Ishikawa (cell line): ENCODE measurements at regions not wholly inside any gene's neighbourhood (a gene's known extent, or its start where the extent isn't known, plus 50 kb on each side); places are given as distances from the start of the nearest gene placed in this dataset.

ENCODE experiments used
- CEBPB ChIP-seq: IDR thresholded peaks from 2 replicates; pipeline ENCODE4 v1.6.1; 2012
- CREB1 ChIP-seq: IDR thresholded peaks from 2 replicates; pipeline ENCODE4 v1.6.1; 2012; ENCODE audit warnings: low read depth
- EGR1 ChIP-seq: IDR thresholded peaks from 2 replicates; pipeline ENCODE4 v1.6.1; 2012
- EP300 ChIP-seq: IDR thresholded peaks from 2 replicates; pipeline ENCODE4 v1.6.1; 2012; ENCODE audit warnings: borderline replicate concordance
- FOXM1 ChIP-seq: IDR thresholded peaks from 2 replicates; pipeline ENCODE4 v1.6.1; 2012; ENCODE audit warnings: low read depth, borderline replicate concordance
- NFIC ChIP-seq: IDR thresholded peaks from 2 replicates; pipeline ENCODE4 v1.6.1; 2012
- RAD21 ChIP-seq: IDR thresholded peaks from 2 replicates; pipeline ENCODE4 v1.6.1; 2012; ENCODE audit warnings: low read depth
- TAF1 ChIP-seq: IDR thresholded peaks from 2 replicates; pipeline ENCODE4 v1.6.1; 2012; ENCODE audit warnings: low read depth, mild to moderate bottlenecking
- TCF12 ChIP-seq: IDR thresholded peaks from 2 replicates; pipeline ENCODE4 v1.6.1; 2012; ENCODE audit warnings: low read depth
- TEAD4 ChIP-seq: IDR thresholded peaks from 2 replicates; pipeline ENCODE4 v1.6.1; 2012
- YY1 ChIP-seq: IDR thresholded peaks from 2 replicates; pipeline ENCODE4 v1.6.1; 2012; ENCODE audit warnings: low read depth
- ZBTB7A ChIP-seq: IDR thresholded peaks from 2 replicates; pipeline ENCODE4 v1.6.1; 2012; ENCODE audit warnings: low read depth
- TF ChIP-seq, protein P1 (sequence below): IDR thresholded peaks from 2 replicates; pipeline ENCODE4 v1.6.1; 2012
- TF ChIP-seq, protein P2 (sequence below): IDR thresholded peaks from 2 replicates; pipeline ENCODE4 v1.6.1; 2012
- TF ChIP-seq, protein P3 (sequence below): IDR thresholded peaks from 2 replicates; pipeline ENCODE4 v1.6.1; 2012; ENCODE audit warnings: low read depth, mild to moderate bottlenecking

DNA sequence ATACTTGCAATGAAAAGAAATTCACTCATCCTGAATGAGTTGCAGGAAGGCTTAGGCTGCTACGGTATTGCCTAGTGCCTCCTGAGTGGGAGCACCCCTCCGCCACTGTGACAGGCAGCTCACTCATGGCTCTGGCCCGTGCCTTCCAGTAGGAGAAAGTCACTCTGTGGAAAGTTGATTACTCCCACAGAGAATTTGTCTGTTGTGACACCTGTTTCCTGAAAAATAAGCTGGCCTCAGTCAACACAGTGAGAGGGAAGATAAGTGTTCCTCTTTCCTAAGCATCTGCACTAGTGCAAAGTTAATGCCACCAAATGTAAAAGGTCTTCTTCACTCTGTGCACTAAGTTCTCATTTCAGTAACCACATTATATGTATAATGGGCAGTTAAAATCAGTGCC lies 158.8 kb upstream of the INHBA start:
- TF ChIP-seq RAD21, result no peak
- TF ChIP-seq EGR1, result no peak
- TF ChIP-seq FOXM1, result no peak
- no peak for TF ChIP-seq CREB1
- TF ChIP-seq, protein P1, sequence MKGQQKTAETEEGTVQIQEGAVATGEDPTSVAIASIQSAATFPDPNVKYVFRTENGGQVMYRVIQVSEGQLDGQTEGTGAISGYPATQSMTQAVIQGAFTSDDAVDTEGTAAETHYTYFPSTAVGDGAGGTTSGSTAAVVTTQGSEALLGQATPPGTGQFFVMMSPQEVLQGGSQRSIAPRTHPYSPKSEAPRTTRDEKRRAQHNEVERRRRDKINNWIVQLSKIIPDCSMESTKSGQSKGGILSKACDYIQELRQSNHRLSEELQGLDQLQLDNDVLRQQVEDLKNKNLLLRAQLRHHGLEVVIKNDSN, result no peak
- TF ChIP-seq TEAD4, result no peak
- TF ChIP-seq, protein P2, sequence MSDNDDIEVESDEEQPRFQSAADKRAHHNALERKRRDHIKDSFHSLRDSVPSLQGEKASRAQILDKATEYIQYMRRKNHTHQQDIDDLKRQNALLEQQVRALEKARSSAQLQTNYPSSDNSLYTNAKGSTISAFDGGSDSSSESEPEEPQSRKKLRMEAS, result no peak
- TF ChIP-seq, protein P3, sequence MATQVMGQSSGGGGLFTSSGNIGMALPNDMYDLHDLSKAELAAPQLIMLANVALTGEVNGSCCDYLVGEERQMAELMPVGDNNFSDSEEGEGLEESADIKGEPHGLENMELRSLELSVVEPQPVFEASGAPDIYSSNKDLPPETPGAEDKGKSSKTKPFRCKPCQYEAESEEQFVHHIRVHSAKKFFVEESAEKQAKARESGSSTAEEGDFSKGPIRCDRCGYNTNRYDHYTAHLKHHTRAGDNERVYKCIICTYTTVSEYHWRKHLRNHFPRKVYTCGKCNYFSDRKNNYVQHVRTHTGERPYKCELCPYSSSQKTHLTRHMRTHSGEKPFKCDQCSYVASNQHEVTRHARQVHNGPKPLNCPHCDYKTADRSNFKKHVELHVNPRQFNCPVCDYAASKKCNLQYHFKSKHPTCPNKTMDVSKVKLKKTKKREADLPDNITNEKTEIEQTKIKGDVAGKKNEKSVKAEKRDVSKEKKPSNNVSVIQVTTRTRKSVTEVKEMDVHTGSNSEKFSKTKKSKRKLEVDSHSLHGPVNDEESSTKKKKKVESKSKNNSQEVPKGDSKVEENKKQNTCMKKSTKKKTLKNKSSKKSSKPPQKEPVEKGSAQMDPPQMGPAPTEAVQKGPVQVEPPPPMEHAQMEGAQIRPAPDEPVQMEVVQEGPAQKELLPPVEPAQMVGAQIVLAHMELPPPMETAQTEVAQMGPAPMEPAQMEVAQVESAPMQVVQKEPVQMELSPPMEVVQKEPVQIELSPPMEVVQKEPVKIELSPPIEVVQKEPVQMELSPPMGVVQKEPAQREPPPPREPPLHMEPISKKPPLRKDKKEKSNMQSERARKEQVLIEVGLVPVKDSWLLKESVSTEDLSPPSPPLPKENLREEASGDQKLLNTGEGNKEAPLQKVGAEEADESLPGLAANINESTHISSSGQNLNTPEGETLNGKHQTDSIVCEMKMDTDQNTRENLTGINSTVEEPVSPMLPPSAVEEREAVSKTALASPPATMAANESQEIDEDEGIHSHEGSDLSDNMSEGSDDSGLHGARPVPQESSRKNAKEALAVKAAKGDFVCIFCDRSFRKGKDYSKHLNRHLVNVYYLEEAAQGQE, result no peak
- no peak for TF ChIP-seq ZBTB7A
- TF ChIP-seq EP300, result no peak
- TF ChIP-seq TAF1, result no peak
- TF ChIP-seq NFIC, result no peak
- TF ChIP-seq TCF12, result no peak
- no peak for TF ChIP-seq YY1

DNA sequence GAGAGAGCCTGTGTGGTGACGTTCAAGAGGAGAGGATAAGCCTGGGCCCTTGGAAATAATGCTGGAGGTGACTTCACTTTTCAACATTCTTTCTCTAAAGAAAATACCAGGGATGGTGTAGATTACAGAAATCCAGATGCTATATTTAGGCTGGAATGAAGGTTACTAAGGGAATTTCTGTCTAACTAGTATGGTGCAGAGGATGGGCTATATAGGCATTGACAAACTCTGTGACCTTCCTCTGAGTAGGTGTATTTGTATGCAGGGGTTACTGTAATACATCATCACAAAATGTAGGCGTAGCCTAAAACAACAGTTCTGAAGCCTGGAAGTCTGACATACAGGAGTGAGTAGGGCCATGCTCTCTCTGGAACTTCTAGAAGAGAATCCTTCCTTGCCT lies 155.3 kb upstream of the INHBA start:
- TF ChIP-seq YY1, result no peak
- no peak for TF ChIP-seq NFIC
- no peak for TF ChIP-seq CEBPB
- TF ChIP-seq, protein P1, result no peak
- no peak for TF ChIP-seq TCF12
- no peak for TF ChIP-seq ZBTB7A
- TF ChIP-seq EGR1, result no peak
- TF ChIP-seq, protein P3, result no peak
- TF ChIP-seq, protein P2, result no peak
- TF ChIP-seq RAD21, result no peak
- no peak for TF ChIP-seq FOXM1

DNA sequence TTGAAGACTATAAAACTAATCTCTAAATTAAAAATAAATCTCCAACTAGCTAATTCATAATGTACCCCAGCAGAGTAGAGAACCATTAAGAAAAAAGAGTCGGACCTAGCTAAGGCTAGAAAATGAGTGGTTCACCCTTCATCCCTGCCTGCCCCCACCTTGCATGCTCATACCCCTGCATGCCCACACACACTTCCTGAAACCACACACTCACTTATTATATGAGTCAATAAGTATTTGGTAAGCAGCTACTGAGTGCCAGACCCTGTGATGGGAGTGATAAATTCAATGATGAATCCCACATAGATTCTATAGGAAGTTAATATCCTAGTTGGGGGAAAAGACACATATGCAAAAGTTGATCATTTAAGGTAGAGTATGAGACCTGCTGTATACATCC lies 152.9 kb upstream of the INHBA start:
- TF ChIP-seq CEBPB (no peak), CREB1 (no peak), ZBTB7A (no peak), TEAD4 (no peak), TAF1 (no peak), FOXM1 (no peak), YY1 (no peak), EGR1 (no peak), RAD21 (no peak), EP300 (no peak), TCF12 (no peak), NFIC (no peak)
- TF ChIP-seq, protein P1, result no peak
- TF ChIP-seq, protein P2, result no peak
- TF ChIP-seq, protein P3, result no peak

DNA sequence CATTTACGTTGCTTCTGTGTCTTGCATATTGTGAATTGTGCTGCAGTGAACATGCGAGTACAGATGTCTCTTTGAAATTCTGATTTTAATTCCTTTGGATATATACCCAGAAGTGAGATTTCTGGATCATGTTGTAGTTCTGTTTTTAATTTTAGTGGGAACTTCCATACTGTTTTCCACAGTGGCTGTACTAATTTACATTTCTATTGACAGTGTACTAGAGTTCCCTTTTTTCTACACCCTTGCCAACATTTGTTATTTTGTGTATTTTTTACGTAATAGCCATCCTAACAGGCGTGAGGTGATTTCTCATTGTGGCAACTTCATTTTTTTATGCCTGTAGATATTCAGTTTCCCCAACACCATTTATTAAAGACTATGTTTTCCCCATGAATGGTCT lies 144.7 kb upstream of the INHBA start:
- no peak for TF ChIP-seq CEBPB
- TF ChIP-seq, protein P3, result no peak
- TF ChIP-seq CREB1, result no peak
- no peak for TF ChIP-seq EP300
- TF ChIP-seq TEAD4, result no peak
- no peak for TF ChIP-seq TAF1
- no peak for TF ChIP-seq YY1
- TF ChIP-seq, protein P1, result no peak
